ENCODE measurements at regions not wholly inside any gene's neighbourhood (a gene's known extent, or its start where the extent isn't known, plus 50 kb on each side); places are given as distances from the start of the nearest gene placed in this dataset.
"Not testable (repeated sequence)": the region's sequence is repeated elsewhere in the genome, so short reads cannot be mapped to it uniquely, and the experiment has no call there.

- WGBS, 2 donors (ENCODE audit: extremely low coverage in 2 of 2, insufficient read length in 2 of 2, insufficient replicate concordance in 1 of 2): no CpG with 5 or more reads among the region's 1 CpG
- H4K91ac ChIP-seq (ENCODE audit: low read depth, low read length, poor library complexity): no peak overlapping the region
- no peak for DNase-seq (ENCODE audit: low spot score)
These were observed 361.4 kb upstream of the POU5F2 start for GRCh38 chr5:94102849-94103248.

DNA sequence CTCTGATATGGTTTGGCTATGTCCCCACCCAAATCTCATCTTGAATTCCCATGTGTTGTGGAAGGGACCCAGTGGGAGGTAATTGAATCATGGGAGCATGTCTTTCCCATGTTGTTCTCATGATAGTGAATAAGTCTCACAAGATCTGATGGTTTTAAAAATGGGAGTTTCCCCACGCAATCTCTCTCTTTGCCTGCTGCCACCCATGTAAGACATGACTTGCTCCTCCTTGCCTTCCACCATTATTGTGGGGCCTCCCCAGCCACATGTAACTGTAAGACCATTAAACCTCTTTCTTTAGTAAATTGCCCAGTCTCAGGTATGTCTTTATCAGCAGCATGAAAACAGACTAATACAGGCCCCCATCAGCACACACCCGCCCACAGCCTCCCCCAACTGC lies 356.0 kb upstream of the POU5F2 start:
- not testable (repeated sequence) for H2BK12ac ChIP-seq (ENCODE audit: low read length); H3K4me2 ChIP-seq (ENCODE audit: insufficient read depth, low read length, poor library complexity, severe bottlenecking); H3K4me1 ChIP-seq (ENCODE audit: control insufficient read depth in 2 of 2, insufficient read depth in 1 of 2, low read depth in 1 of 2, low read length in 2 of 2); H2AFZ ChIP-seq (ENCODE audit: low read length); DNase-seq (ENCODE audit: low spot score); H3K18ac ChIP-seq (ENCODE audit: low read length); H4K91ac ChIP-seq (ENCODE audit: low read depth, low read length, poor library complexity); H4K8ac ChIP-seq (ENCODE audit: low read depth, low read length); H2BK5ac ChIP-seq (ENCODE audit: low read length); H2BK15ac ChIP-seq (ENCODE audit: low read length); H3K9ac ChIP-seq (ENCODE audit: low read depth, low read length, poor library complexity); H3K27me3 ChIP-seq (ENCODE audit: control insufficient read depth in 3 of 3, insufficient read depth in 3 of 3, low read depth in 1 of 3, low read length in 3 of 3); H3K14ac ChIP-seq (ENCODE audit: low read length); H3K23ac ChIP-seq (ENCODE audit: low read depth, low read length, poor library complexity); H2AK5ac ChIP-seq (ENCODE audit: low read depth, low read length); H3K27ac ChIP-seq (replicated peaks; ENCODE audit: low read length); H3K4ac ChIP-seq (ENCODE audit: low read length); H3K36me3 ChIP-seq (replicated peaks in 1 of 2; ENCODE audit: control insufficient read depth in 2 of 2, insufficient read depth in 2 of 2, low read length in 2 of 2); H3K79me1 ChIP-seq (ENCODE audit: low read depth, low read length); H2BK120ac ChIP-seq (ENCODE audit: low read depth, low read length); H3K4me3 ChIP-seq (ENCODE audit: low read length in 2 of 2)
- no CpG with 5 or more reads among the region's 2 CpGs for WGBS, 2 donors (ENCODE audit: extremely low coverage in 2 of 2, insufficient read length in 2 of 2, insufficient replicate concordance in 1 of 2)
- peaks cover 9 to 13% of the 10 kb centered on the region in 2 donors for H3K9me3 ChIP-seq (replicated peaks in 1 of 2; ENCODE audit: control insufficient read depth in 2 of 2, insufficient read depth in 1 of 2, low read depth in 1 of 2, low read length in 2 of 2)

More at GRCh38 chr5:94102849-94103248, 361.4 kb upstream of the POU5F2 start:
- no peak overlapping the region for H2BK5ac ChIP-seq (ENCODE audit: low read length)
- H4K8ac ChIP-seq (ENCODE audit: low read depth, low read length): no peak overlapping the region
- H3K9ac ChIP-seq (ENCODE audit: low read depth, low read length, poor library complexity): no peak overlapping the region
- H3K4me1 ChIP-seq (ENCODE audit: control insufficient read depth in 2 of 2, insufficient read depth in 1 of 2, low read depth in 1 of 2, low read length in 2 of 2): no peaks in the 10 kb centered on the region
- no peak overlapping the region for H3K18ac ChIP-seq (ENCODE audit: low read length)
- peaks cover 3 to 26% of the 10 kb centered on the region in 2 donors for H3K9me3 ChIP-seq (replicated peaks in 1 of 2; ENCODE audit: control insufficient read depth in 2 of 2, insufficient read depth in 1 of 2, low read depth in 1 of 2, low read length in 2 of 2)
- H3K14ac ChIP-seq (ENCODE audit: low read length): no peak overlapping the region
- H3K4ac ChIP-seq (ENCODE audit: low read length): no peak overlapping the region
- no peaks in the 10 kb centered on the region for H3K36me3 ChIP-seq (replicated peaks in 1 of 2; ENCODE audit: control insufficient read depth in 2 of 2, insufficient read depth in 2 of 2, low read length in 2 of 2)
- H3K27me3 ChIP-seq (ENCODE audit: control insufficient read depth in 3 of 3, insufficient read depth in 3 of 3, low read depth in 1 of 3, low read length in 3 of 3): no peaks in the 10 kb centered on the region
- H3K23ac ChIP-seq (ENCODE audit: low read depth, low read length, poor library complexity): no peak overlapping the region
- no peak overlapping the region for H2AK5ac ChIP-seq (ENCODE audit: low read depth, low read length)
- H2BK120ac ChIP-seq (ENCODE audit: low read depth, low read length): no peak overlapping the region
- no peak overlapping the region for H3K4me2 ChIP-seq (ENCODE audit: insufficient read depth, low read length, poor library complexity, severe bottlenecking)
- no peak overlapping the region for H3K4me3 ChIP-seq (ENCODE audit: low read length in 2 of 2)
- no peak overlapping the region for H2AFZ ChIP-seq (ENCODE audit: low read length)
- H3K27ac ChIP-seq (replicated peaks; ENCODE audit: low read length): no peak overlapping the region
- no peak overlapping the region for H2BK12ac ChIP-seq (ENCODE audit: low read length)
- no peak overlapping the region for H2BK15ac ChIP-seq (ENCODE audit: low read length)
- no peaks in the 10 kb centered on the region for H3K79me1 ChIP-seq (ENCODE audit: low read depth, low read length)

DNA sequence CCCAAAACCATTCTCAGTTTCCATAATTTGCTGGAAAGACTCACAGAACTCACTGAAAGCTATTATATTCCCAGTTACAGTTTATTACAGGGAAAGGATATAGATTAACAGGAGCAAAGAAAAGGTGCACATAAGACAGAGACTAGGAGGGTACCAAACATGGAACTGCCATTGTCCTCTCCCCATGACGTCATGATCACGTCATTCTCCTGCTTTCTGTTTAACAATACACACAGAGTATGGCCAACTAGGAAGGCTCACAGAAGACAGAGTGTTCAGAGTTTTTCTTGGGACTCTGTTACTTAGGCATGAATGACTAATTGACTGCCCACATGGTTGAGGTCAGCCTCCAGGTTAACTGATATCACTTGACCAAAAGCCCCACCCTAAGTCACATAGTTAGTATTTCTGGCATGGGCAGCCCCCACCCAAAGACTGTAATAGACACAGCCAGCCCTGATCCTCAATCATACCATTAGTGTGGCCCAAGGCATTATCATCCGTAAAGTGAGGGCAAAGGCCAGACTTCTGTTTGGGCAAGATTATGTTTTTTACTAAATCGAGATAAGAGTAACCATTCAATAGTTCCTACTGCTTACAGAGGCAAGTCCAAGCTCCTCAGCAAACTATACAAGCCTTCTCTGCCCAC lies 353.5 kb upstream of the POU5F2 start:
- H3K27me3 ChIP-seq (ENCODE audit: control insufficient read depth in 3 of 3, insufficient read depth in 3 of 3, low read depth in 1 of 3, low read length in 3 of 3): no peaks in the 10 kb centered on the region
- H3K36me3 ChIP-seq (replicated peaks in 1 of 2; ENCODE audit: control insufficient read depth in 2 of 2, insufficient read depth in 2 of 2, low read length in 2 of 2): no peaks in the 10 kb centered on the region
- no peaks in the 10 kb centered on the region for H3K4me1 ChIP-seq (ENCODE audit: control insufficient read depth in 2 of 2, insufficient read depth in 1 of 2, low read depth in 1 of 2, low read length in 2 of 2)
- H4K91ac ChIP-seq (ENCODE audit: low read depth, low read length, poor library complexity): no peak overlapping the region
- no peak overlapping the region for H2BK5ac ChIP-seq (ENCODE audit: low read length)
- H3K9ac ChIP-seq (ENCODE audit: low read depth, low read length, poor library complexity): no peak overlapping the region
- no peak overlapping the region for H2BK12ac ChIP-seq (ENCODE audit: low read length)
- H2AK5ac ChIP-seq (ENCODE audit: low read depth, low read length): no peak overlapping the region
- H2BK120ac ChIP-seq (ENCODE audit: low read depth, low read length): no peak overlapping the region
- H3K18ac ChIP-seq (ENCODE audit: low read length): no peak overlapping the region
- H3K23ac ChIP-seq (ENCODE audit: low read depth, low read length, poor library complexity): no peak overlapping the region
- no peak overlapping the region for H2BK15ac ChIP-seq (ENCODE audit: low read length)
- H3K4me3 ChIP-seq (ENCODE audit: low read length in 2 of 2): no peak overlapping the region
- no peak overlapping the region for H4K8ac ChIP-seq (ENCODE audit: low read depth, low read length)
- no peaks in the 10 kb centered on the region for H3K79me1 ChIP-seq (ENCODE audit: low read depth, low read length)
- WGBS, 2 donors (ENCODE audit: extremely low coverage in 2 of 2, insufficient read length in 2 of 2, insufficient replicate concordance in 1 of 2): no CpG with 5 or more reads among the region's 4 CpGs
- DNase-seq (ENCODE audit: low spot score): no peak
- H2AFZ ChIP-seq (ENCODE audit: low read length): no peak overlapping the region
- no peak overlapping the region for H3K27ac ChIP-seq (replicated peaks; ENCODE audit: low read length)
- peaks cover 7% of the 10 kb centered on the region in 2 donors for H3K9me3 ChIP-seq (replicated peaks in 1 of 2; ENCODE audit: control insufficient read depth in 2 of 2, insufficient read depth in 1 of 2, low read depth in 1 of 2, low read length in 2 of 2)
- H3K4ac ChIP-seq (ENCODE audit: low read length): no peak overlapping the region
- H3K14ac ChIP-seq (ENCODE audit: low read length): no peak overlapping the region
- no peak overlapping the region for H3K4me2 ChIP-seq (ENCODE audit: insufficient read depth, low read length, poor library complexity, severe bottlenecking)

- no peaks in the 10 kb centered on the region for H3K27me3 ChIP-seq (ENCODE audit: control insufficient read depth in 3 of 3, insufficient read depth in 3 of 3, low read depth in 1 of 3, low read length in 3 of 3)
- H3K79me1 ChIP-seq (ENCODE audit: low read depth, low read length): no peaks in the 10 kb centered on the region
- H4K8ac ChIP-seq (ENCODE audit: low read depth, low read length): no peak overlapping the region
- H2BK12ac ChIP-seq (ENCODE audit: low read length): no peak overlapping the region
- H2BK120ac ChIP-seq (ENCODE audit: low read depth, low read length): no peak overlapping the region
- no peak overlapping the region for H3K18ac ChIP-seq (ENCODE audit: low read length)
- H3K9me3 ChIP-seq (replicated peaks in 1 of 2; ENCODE audit: control insufficient read depth in 2 of 2, insufficient read depth in 1 of 2, low read depth in 1 of 2, low read length in 2 of 2): peaks cover 7% of the 10 kb centered on the region in 2 donors
- no peak overlapping the region for H2BK5ac ChIP-seq (ENCODE audit: low read length)
- H2BK15ac ChIP-seq (ENCODE audit: low read length): no peak overlapping the region
- H3K14ac ChIP-seq (ENCODE audit: low read length): no peak overlapping the region
- H2AK5ac ChIP-seq (ENCODE audit: low read depth, low read length): no peak overlapping the region
- no peaks in the 10 kb centered on the region for H3K4me1 ChIP-seq (ENCODE audit: control insufficient read depth in 2 of 2, insufficient read depth in 1 of 2, low read depth in 1 of 2, low read length in 2 of 2)
- no peak overlapping the region for H3K4me3 ChIP-seq (ENCODE audit: low read length in 2 of 2)
- no peak overlapping the region for H3K4me2 ChIP-seq (ENCODE audit: insufficient read depth, low read length, poor library complexity, severe bottlenecking)
- H2AFZ ChIP-seq (ENCODE audit: low read length): no peak overlapping the region
- no peak overlapping the region for H3K27ac ChIP-seq (replicated peaks; ENCODE audit: low read length)
- H3K23ac ChIP-seq (ENCODE audit: low read depth, low read length, poor library complexity): no peak overlapping the region
- no peak for DNase-seq (ENCODE audit: low spot score)
- no peak overlapping the region for H4K91ac ChIP-seq (ENCODE audit: low read depth, low read length, poor library complexity)
- H3K36me3 ChIP-seq (replicated peaks in 1 of 2; ENCODE audit: control insufficient read depth in 2 of 2, insufficient read depth in 2 of 2, low read length in 2 of 2): no peaks in the 10 kb centered on the region
- H3K9ac ChIP-seq (ENCODE audit: low read depth, low read length, poor library complexity): no peak overlapping the region
- no peak overlapping the region for H3K4ac ChIP-seq (ENCODE audit: low read length)
These were observed 351.9 kb upstream of the POU5F2 start for GRCh38 chr5:94093300-94093699.

All from neuronal stem cell (in vitro differentiated cells).